K562 (cell line): ENCODE measurements at regions not wholly inside any gene's neighbourhood (a gene's known extent, or its start where the extent isn't known, plus 50 kb on each side); places are given as distances from the start of the nearest gene placed in this dataset.
A peak's percentile ranks its signal among the peaks of the same experiment; 100 is the strongest.

Experiments used
- ATAC-seq: fragments of 200-7000 bp; cut with Tn5 transposase; 3 replicates; pipeline ENCODE4 v1.9.1; 2020; ENCODE audit warnings: moderate library complexity
- BruUV-seq: library from RNA; stranded (reverse); fragments of 400-500 nt; replicated peaks from 2 replicates; lab custom pipeline; 2021; lab: Mats Ljungman, UMichigan
- CTCF ChIA-PET: fragments of 300-600 bp; formaldehyde crosslinking; extraction: SDS; loops from one replicate; lab custom pipeline; 2021; ENCODE audit warnings: low intra/inter-chr PET ratio; lab: Yijun Ruan, JAX
- POLR2A ChIA-PET: fragments of 300-600, 350-650 bp; sonication (Branson Sonifier 250); formaldehyde crosslinking; extraction: SDS; loops from one replicate; lab custom pipeline; 2021; ENCODE audit warnings: antibody characterized with exemption, inconsistent platforms; lab: Yijun Ruan, JAX
- DNase-seq, 4 experiments: peaks; one replicate each; pipeline versions ENCODE4 v3.0.0 to v3.0.0-alpha.2; 2011 to 2018; ENCODE audit warnings: low spot score in 3 of 4, mixed read lengths in 3 of 4; ENCODE audit errors: extremely low read depth in 1 of 4
- FAIRE-seq: peaks from 2 replicates; lab custom pipeline; 2011; peaks lifted over from hg19 to GRCh38; lab: Jason Lieb, UNC
- H2AFZ ChIP-seq: 2 replicates; pipeline ENCODE4 v1.6.0; 2011; ENCODE audit warnings: low read depth, low read length, control low read depth, inconsistent platforms
- H3K27ac ChIP-seq: fragments of 200-600 bp; 3 replicates; pipeline ENCODE4 v1.8.0; 2011; ENCODE audit warnings: low read depth, mild to moderate bottlenecking, control low read depth, inconsistent platforms, low read length, moderate library complexity, mixed read lengths; ENCODE audit errors: extremely low read depth
- H3K27me3 ChIP-seq, 2 experiments: fragments of 300-600 bp in 1 of 2; 2 replicates in 1 of 2; 3 replicates in 1 of 2; pipeline versions ENCODE4 v1.6.0 to v1.8.0; 2011; ENCODE audit warnings: inconsistent platforms in 2 of 2, low read length in 2 of 2, mild to moderate bottlenecking in 1 of 2, mixed read lengths in 1 of 2, moderate library complexity in 1 of 2; ENCODE audit not compliant: control insufficient read depth in 2 of 2, insufficient read depth in 2 of 2
- H3K36me3 ChIP-seq: fragments of 300-600 bp; 3 replicates; pipeline ENCODE4 v1.8.0; 2011; ENCODE audit warnings: mild to moderate bottlenecking, low read length, inconsistent platforms; ENCODE audit not compliant: control insufficient read depth, insufficient read depth
- H3K4me1 ChIP-seq, 2 experiments: fragments of 200-600 bp in 1 of 2; replicated peaks in 1 of 2; 2 replicates in 1 of 2; 3 replicates in 1 of 2; pipeline versions ENCODE4 v1.5.1 to v1.8.0; 2011; ENCODE audit warnings: inconsistent platforms in 2 of 2, low read length in 2 of 2, mild to moderate bottlenecking in 1 of 2, mixed read lengths in 1 of 2, moderate library complexity in 1 of 2; ENCODE audit not compliant: control insufficient read depth in 2 of 2, insufficient read depth in 2 of 2
- H3K4me2 ChIP-seq: 2 replicates; pipeline ENCODE4 v1.6.1; 2011; ENCODE audit warnings: low read length, control low read depth, inconsistent platforms, mixed read lengths; ENCODE audit not compliant: insufficient read depth
- H3K4me3 ChIP-seq: fragments of 200-600 bp; sonication (generic), shearing (Covaris generic); 2 replicates; pipeline ENCODE4 v1.5.1; 2016; ENCODE audit warnings: control low read depth, inconsistent platforms
- H3K79me2 ChIP-seq: fragments of 200-600 bp; 3 replicates; pipeline ENCODE4 v1.8.0; 2011; ENCODE audit warnings: low read length, inconsistent platforms; ENCODE audit not compliant: control insufficient read depth, insufficient read depth
- H3K9ac ChIP-seq, 2 experiments: 2 replicates each; pipeline versions ENCODE4 v1.6.0 to v1.6.1; 2011; ENCODE audit warnings: low read depth in 2 of 2, low read length in 2 of 2, control low read depth in 1 of 2, inconsistent platforms in 1 of 2, mild to moderate bottlenecking in 1 of 2, mixed read lengths in 1 of 2; ENCODE audit not compliant: insufficient read depth in 1 of 2
- H3K9me1 ChIP-seq: one replicate; pipeline ENCODE4 v1.6.0; 2011; ENCODE audit warnings: inconsistent platforms, mild to moderate bottlenecking, low read length, moderate library complexity; ENCODE audit not compliant: control insufficient read depth, insufficient read depth
- H3K9me3 ChIP-seq: replicated peaks from 2 replicates; pipeline ENCODE4 v1.5.1; 2011; ENCODE audit warnings: low read depth, low read length, inconsistent platforms; ENCODE audit not compliant: control insufficient read depth, insufficient read depth
- H4K20me1 ChIP-seq: replicated peaks from 2 replicates; pipeline ENCODE4 v1.6.1; 2011; ENCODE audit warnings: low read length, inconsistent platforms, mixed read lengths; ENCODE audit not compliant: control insufficient read depth, insufficient read depth
- CC2D1A ChIP-seq: fragments of 450-650 bp; IDR thresholded peaks from 2 replicates; pipeline ENCODE4 v1.6.1; 2017; ENCODE audit warnings: mild to moderate bottlenecking
- EGR1 ChIP-seq: fragments of 450-650 bp; conservative IDR thresholded peaks from 2 replicates; pipeline ENCODE4 v1.6.1; 2017; ENCODE audit warnings: mild to moderate bottlenecking
- EWSR1 ChIP-seq: fragments of 450-650 bp; IDR thresholded peaks from 2 replicates; pipeline ENCODE4 v1.6.1; 2018; ENCODE audit warnings: borderline replicate concordance, mild to moderate bottlenecking, low read depth, moderate library complexity; ENCODE audit not compliant: partially characterized antibody
- FUS ChIP-seq: fragments of 200-400 bp; formaldehyde crosslinking; optimal IDR thresholded peaks from 2 replicates; pipeline ENCODE3; 2017; ENCODE audit warnings: low read depth, low read length
- HMG20A ChIP-seq: fragments of 450-650 bp; formaldehyde crosslinking; conservative IDR thresholded peaks from 2 replicates; pipeline ENCODE4 v1.4.0; 2020; ENCODE audit warnings: mild to moderate bottlenecking, mixed read lengths
- LEF1 ChIP-seq: fragments of 450-650 bp; IDR thresholded peaks from 2 replicates; pipeline ENCODE4 v1.6.1; 2016; ENCODE audit warnings: mild to moderate bottlenecking
- MAFF ChIP-seq: IDR thresholded peaks from 2 replicates; pipeline ENCODE4 v1.6.1; 2012; ENCODE audit warnings: low read length, improper control_type of control experiment
- NBN ChIP-seq: fragments of 450-650 bp; IDR thresholded peaks from 2 replicates; pipeline ENCODE4 v1.6.1; 2016; ENCODE audit warnings: low read depth, mild to moderate bottlenecking
- NCOA1 ChIP-seq: fragments of 450-650 bp; IDR thresholded peaks from 2 replicates; pipeline ENCODE4 v1.6.1; 2016; ENCODE audit warnings: low read depth
- POLR2A ChIP-seq: fragments of 450-650 bp; conservative IDR thresholded peaks from 2 replicates; pipeline ENCODE4 v1.6.1; 2016
- SREBF2 ChIP-seq: sonication (generic); formaldehyde crosslinking; IDR thresholded peaks from 2 replicates; pipeline ENCODE4 v1.4.0; 2020; ENCODE audit warnings: mild to moderate bottlenecking, missing genetic modification reagents
- UBTF ChIP-seq, 2 experiments: IDR thresholded peaks; 2 replicates each; pipeline ENCODE4 v1.6.1; 2012; ENCODE audit warnings: improper control_type of control experiment in 2 of 2, low read depth in 2 of 2, low read length in 2 of 2, borderline replicate concordance in 1 of 2
- ZNF24 ChIP-seq: fragments of 450-650 bp; IDR thresholded peaks from 2 replicates; pipeline ENCODE4 v1.6.1; 2016
- ZNF316 ChIP-seq: fragments of 450-650 bp; IDR thresholded peaks from 2 replicates; pipeline ENCODE4 v1.6.1; 2016
- ZNF717 ChIP-seq: fragments of 250-450 bp; sonication (Bioruptor Pico); IDR thresholded peaks from 2 replicates; pipeline ENCODE4 v1.5.0; 2021
- WGBS: fragments of 100-300 bp; shearing (Covaris generic); methylation state at CpG from one replicate; pipeline ENCODE4 v1.1.6; 2016; ENCODE audit warnings: low coverage, mixed read lengths; ENCODE audit not compliant: insufficient coverage; ENCODE audit errors: missing lambda C conversion rate; 5-methylcytosine and 5-hydroxymethylcytosine counted together
- in situ Hi-C: fragments of 300-500 bp; cut with MboI; formaldehyde crosslinking; loops from 4 replicates; pipeline ENCODE4 v1.15.0; 2018; ENCODE audit warnings: inconsistent platforms, mixed read lengths
- intact Hi-C: fragments of 100-400 bp; cut with micrococcal nuclease; formaldehyde crosslinking; loops from 2 replicates; pipeline ENCODE4 v1.14.2; 2022

DNA sequence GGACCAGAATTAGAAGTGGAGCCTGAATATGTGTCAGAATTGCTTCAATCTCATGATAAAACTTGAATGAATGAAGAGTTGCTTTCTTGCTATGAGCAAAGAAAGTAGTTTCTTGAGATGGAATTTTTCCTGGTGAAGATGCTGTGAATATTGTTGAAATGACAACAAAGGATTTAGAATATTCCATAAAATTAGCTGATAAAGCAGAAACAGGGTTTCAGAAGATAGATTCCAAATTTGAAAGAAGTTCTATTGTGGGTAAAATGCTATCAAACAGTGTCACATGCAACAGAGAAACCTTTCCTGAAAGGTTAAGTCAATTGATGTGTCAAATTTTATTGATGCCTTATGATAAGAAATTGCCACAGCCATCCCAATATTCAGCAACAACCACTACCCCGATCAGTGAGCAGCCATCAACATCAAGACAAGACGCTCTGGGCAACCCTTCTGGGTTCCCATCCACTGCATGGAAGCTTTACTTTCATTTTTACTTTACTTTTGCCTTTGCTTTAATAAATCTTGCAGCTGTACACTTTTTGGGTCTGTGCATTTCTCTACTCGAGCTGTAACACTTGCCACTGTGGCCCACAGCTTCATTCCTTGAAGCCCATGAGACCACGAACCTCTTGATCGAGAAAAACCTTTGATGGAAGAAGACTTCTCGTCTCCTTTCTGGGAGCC, 104.0 kb upstream of the SSTR1 start:
- H3K27me3 ChIP-seq: no peaks in the 10 kb centered on the region
- H3K9ac ChIP-seq: no peak overlapping the region
- no peak for ATAC-seq
- H3K9me1 ChIP-seq: no peaks in the 10 kb centered on the region
- FAIRE-seq: no peak
- BruUV-seq: no TSS peak
- H3K4me1 ChIP-seq: no peaks in the 10 kb centered on the region
- DNase-seq: no peak
- in situ Hi-C loops: no loop called here
- no peaks in the 10 kb centered on the region for H4K20me1 ChIP-seq
- no peaks in the 10 kb centered on the region for H3K9me3 ChIP-seq
- no peak overlapping the region for H3K27ac ChIP-seq
- H3K4me3 ChIP-seq: no peak overlapping the region
- no peak overlapping the region for H2AFZ ChIP-seq
- TF ChIP-seq ZNF717 (CRISPR knock-in tag): no peak
- TF ChIP-seq CC2D1A: no peak
- no peak for TF ChIP-seq MAFF
- TF ChIP-seq ZNF316: peak; percentile 15; the same call in 1 of the 2 replicates
- no peak for TF ChIP-seq FUS
- TF ChIP-seq, all 486 proteins: peak for 1
- ChIA-PET POLR2A (no interaction called here), CTCF (no interaction called here)
- H3K4me2 ChIP-seq: no peak overlapping the region
- H3K79me2 ChIP-seq: no peaks in the 10 kb centered on the region
- intact Hi-C loops: no loop called here
- no peaks in the 10 kb centered on the region for H3K36me3 ChIP-seq
- WGBS: 0% methylated on average over 5 of the region's 6 CpGs

GRCh38 chr14:38105106-38105702, 102.5 kb upstream of the SSTR1 start:
- Histone ChIP-seq H3K9me3 (no peaks in the 10 kb centered on the region), H3K79me2 (no peaks in the 10 kb centered on the region), H3K36me3 (no peaks in the 10 kb centered on the region), H3K27me3 (no peaks in the 10 kb centered on the region), H3K27ac (no peak overlapping the region), H3K4me3 (no peak overlapping the region), H4K20me1 (no peaks in the 10 kb centered on the region), H3K4me2 (no peak overlapping the region), H3K9ac (no peak overlapping the region), H3K9me1 (no peaks in the 10 kb centered on the region), H3K4me1 (no peaks in the 10 kb centered on the region), H2AFZ (no peak overlapping the region)
- CTCF ChIA-PET: no interaction called here
- WGBS: 0% methylated on average over 4 of the region's 9 CpGs
- no peak for DNase-seq
- no TSS peak for BruUV-seq
- intact Hi-C loops (no loop called here), in situ Hi-C loops (no loop called here)
- POLR2A ChIA-PET: no interaction called here
- no peak for ATAC-seq
- no peak for FAIRE-seq
- no peak for TF ChIP-seq NBN
- TF ChIP-seq UBTF (IDR thresholded peaks at IDR 0.05; ENCODE audit: borderline replicate concordance in 1 of 2, low read depth in 2 of 2, low read length in 2 of 2): no peak
- TF ChIP-seq NCOA1: no peak
- no peak for TF ChIP-seq EGR1
- no peak for TF ChIP-seq POLR2A
- no peak for TF ChIP-seq HMG20A (CRISPR knock-in tag)
- TF ChIP-seq EWSR1: no peak
- no peak for TF ChIP-seq LEF1
- TF ChIP-seq ZNF24: no peak
- no peak for TF ChIP-seq SREBF2
